ENCODE measurements at regions not wholly inside any gene's neighbourhood (a gene's known extent, or its start where the extent isn't known, plus 50 kb on each side); places are given as distances from the start of the nearest gene placed in this dataset. TPM values are rescaled to one million over a fixed set of nuclear protein-coding genes. Genes with fewer than 3 reads are reported as not detected.

- no peak for ATAC-seq (ENCODE audit: low FRiP score)
- no peak for TF ChIP-seq CTCF (IDR thresholded peaks at IDR 0.05)
- no peak for DNase-seq (ENCODE audit: low spot score)
Measured at GRCh38 chr7:131274986-131275385, 52.7 kb upstream of the MKLN1 start.

GRCh38 chr7:131276190-131276589 lies 51.5 kb upstream of the MKLN1 start:
- no peak for DNase-seq (ENCODE audit: low spot score)
- no peak for TF ChIP-seq CTCF (IDR thresholded peaks at IDR 0.05)
- ATAC-seq (ENCODE audit: low FRiP score): no peak

GRCh38 chr7:131276748-131277147 lies 50.9 kb upstream of the MKLN1 start:
- TF ChIP-seq CTCF (IDR thresholded peaks at IDR 0.05): no peak
- ATAC-seq (ENCODE audit: low FRiP score) (no peak), DNase-seq (ENCODE audit: low spot score) (no peak)

Small RNAs in the stretch of these regions (small RNA-seq; reads per million reads assigned to genes)
- gene AC016831.3 (not detected), gene RNU6-1010P (not detected)

All from omental fat pad (tissue), 3 donors.